Ectodermal cell (in vitro differentiated cells): ENCODE measurements at regions not wholly inside any gene's neighbourhood (a gene's known extent, or its start where the extent isn't known, plus 50 kb on each side); places are given as distances from the start of the nearest gene placed in this dataset.

Source experiments
- H3K27ac ChIP-seq: 2 replicates; pipeline ENCODE4 v1.7.0; 2013; ENCODE audit warnings: mild to moderate bottlenecking, low read depth, low read length; ENCODE audit not compliant: insufficient read depth, poor library complexity, severe bottlenecking
- H3K27me3 ChIP-seq: 2 replicates; pipeline ENCODE4 v1.7.0; 2013; ENCODE audit warnings: mild to moderate bottlenecking, low read length; ENCODE audit not compliant: insufficient read depth, control insufficient read depth, poor library complexity, severe bottlenecking
- H3K36me3 ChIP-seq: one replicate; pipeline ENCODE4 v1.7.0; 2013; ENCODE audit warnings: low read length; ENCODE audit not compliant: control insufficient read depth, insufficient read depth
- H3K4me1 ChIP-seq: one replicate; pipeline ENCODE4 v1.7.0; 2013; ENCODE audit warnings: low read length; ENCODE audit not compliant: control insufficient read depth, insufficient read depth
- H3K4me3 ChIP-seq: 2 replicates; pipeline ENCODE4 v1.7.0; 2013; ENCODE audit warnings: low read depth, low read length, control low read depth; ENCODE audit not compliant: insufficient read depth
- H3K9me3 ChIP-seq: 2 replicates; pipeline ENCODE4 v1.7.0; 2013; ENCODE audit warnings: mild to moderate bottlenecking, low read length, moderate library complexity; ENCODE audit not compliant: control insufficient read depth
- WGBS, 2 experiments: methylation state at CpG; one replicate each; pipeline ENCODE4 v1.1.7; 2013; ENCODE audit warnings: missing lambda C conversion rate in 2 of 2; 5-methylcytosine and 5-hydroxymethylcytosine counted together

DNA sequence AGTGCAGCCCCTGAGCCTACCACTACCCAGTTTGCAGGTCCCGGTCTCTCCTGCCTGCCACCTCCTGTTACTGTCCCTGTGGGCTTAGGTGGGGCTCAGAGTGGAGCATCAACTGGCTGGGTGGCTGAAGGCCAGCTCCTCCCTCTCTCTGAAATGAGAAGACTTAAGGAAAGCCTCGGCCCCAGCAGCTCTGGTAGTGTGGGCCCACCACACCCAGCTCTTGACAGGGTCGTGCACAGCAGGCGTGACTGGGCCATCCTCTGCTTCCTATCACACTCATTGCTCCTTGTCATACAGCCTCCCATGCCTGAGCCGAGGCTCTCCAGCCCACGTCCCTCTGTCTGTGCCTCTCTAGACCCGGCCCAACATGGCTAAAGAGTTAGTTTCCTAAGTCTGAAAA, 142.7 kb upstream of the LINGO1 start:
- Histone ChIP-seq H3K4me3 (no peak overlapping the region), H3K36me3 (no peaks in the 10 kb centered on the region), H3K27ac (no peak overlapping the region), H3K4me1 (no peaks in the 10 kb centered on the region), H3K27me3 (no peaks in the 10 kb centered on the region), H3K9me3 (no peaks in the 10 kb centered on the region)
- 86 to 88% methylated on average over 7 of the region's 7 CpGs for WGBS, 2 experiments

DNA sequence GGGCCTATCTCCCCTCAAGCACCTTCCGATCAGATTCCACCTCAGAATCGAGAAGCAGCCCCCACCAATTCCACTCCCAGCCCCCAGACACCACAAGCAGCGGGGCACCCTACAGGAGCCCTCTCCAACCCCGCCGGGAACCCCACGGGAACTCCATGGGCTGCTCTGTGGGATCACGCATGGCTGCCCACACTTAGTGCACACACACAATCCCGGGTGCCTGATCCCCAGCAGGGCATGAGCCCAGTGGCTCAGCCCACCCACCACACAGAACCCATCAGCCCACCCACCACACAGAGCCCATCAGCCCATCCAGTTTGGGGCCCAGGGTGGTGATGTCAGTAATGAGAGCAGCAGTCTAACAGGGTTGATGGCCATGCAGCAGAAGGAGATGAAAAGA, 141.6 kb upstream of the LINGO1 start:
- WGBS, 2 experiments = 93 to 94% methylated on average over 8 of the region's 8 CpGs
- H3K27ac ChIP-seq = no peak overlapping the region

DNA sequence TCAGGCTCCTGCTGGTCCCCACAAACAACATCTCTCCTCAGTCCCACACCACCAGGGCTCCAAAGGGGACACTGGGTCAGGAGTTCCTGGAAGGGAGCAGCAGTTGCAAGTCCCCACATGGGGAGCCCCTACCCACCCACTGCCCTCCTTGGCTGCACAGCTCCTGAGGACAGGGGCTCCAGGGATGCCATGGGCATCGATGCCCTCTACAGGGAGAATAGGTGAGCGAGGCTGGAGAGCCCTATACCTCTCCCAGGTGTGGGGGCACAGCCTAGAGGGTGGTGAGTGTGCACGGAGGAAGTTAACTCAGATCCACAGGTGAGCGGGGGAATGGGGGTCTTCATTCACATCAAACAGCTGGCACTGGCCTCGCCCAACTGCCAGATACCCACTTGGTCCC, 141.2 kb upstream of the LINGO1 start:
- H3K9me3 ChIP-seq = no peaks in the 10 kb centered on the region
- 86 to 93% methylated on average over 5 of the region's 5 CpGs for WGBS, 2 experiments
- no peaks in the 10 kb centered on the region for H3K27me3 ChIP-seq
- H3K36me3 ChIP-seq = no peaks in the 10 kb centered on the region
- H3K4me3 ChIP-seq = no peak overlapping the region
- H3K4me1 ChIP-seq = no peaks in the 10 kb centered on the region
- no peak overlapping the region for H3K27ac ChIP-seq

More for the DNA sequence above, 141.6 kb upstream of the LINGO1 start:
- no peaks in the 10 kb centered on the region for H3K9me3 ChIP-seq
- H3K36me3 ChIP-seq = no peaks in the 10 kb centered on the region
- no peaks in the 10 kb centered on the region for H3K4me1 ChIP-seq
- H3K4me3 ChIP-seq = no peak overlapping the region
- no peaks in the 10 kb centered on the region for H3K27me3 ChIP-seq

DNA sequence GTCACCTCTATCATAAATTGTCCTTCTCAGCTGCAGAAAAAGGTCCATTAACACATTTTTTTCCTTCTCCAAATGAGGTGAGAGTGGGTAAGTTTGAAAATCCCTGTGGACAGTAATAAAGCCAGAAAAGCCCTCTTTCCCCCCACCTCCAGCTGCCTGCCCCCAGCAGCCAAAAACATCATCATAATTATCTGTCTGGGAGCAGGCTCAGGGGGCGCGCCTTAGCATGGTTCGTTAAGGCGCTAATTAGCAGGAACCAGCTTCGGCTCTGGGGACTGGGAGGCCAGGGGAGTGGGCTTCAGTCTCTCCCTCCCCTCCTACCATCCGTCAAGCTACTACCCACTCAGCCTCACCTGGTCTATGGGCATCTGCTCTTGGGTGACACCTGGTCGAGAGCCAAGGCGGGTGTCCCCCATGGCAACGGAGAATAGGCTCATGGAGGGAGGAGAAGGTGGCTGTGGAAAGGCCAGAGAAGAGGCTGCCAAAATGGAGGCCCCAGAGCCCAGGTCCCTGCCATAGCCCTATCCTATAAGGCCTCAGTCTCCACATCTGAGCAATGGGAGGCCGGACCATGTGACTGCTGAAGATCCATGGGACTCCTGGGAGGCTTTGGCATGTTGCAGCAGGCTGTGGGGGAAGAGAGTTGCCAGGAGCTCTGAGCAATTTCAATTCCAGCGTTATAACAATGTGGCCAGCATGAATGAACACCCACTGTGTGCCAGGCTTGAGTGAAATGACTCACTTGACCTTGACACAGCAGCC, 140.1 kb upstream of the LINGO1 start:
- Histone ChIP-seq H3K9me3 (no peaks in the 10 kb centered on the region), H3K27me3 (no peaks in the 10 kb centered on the region), H3K4me1 (peaks cover 3% of the 10 kb centered on the region), H3K4me3 (no peak overlapping the region), H3K27ac (no peak overlapping the region), H3K36me3 (no peaks in the 10 kb centered on the region)
- WGBS, 2 experiments = 82 to 87% methylated on average over 11 of the region's 11 CpGs

DNA sequence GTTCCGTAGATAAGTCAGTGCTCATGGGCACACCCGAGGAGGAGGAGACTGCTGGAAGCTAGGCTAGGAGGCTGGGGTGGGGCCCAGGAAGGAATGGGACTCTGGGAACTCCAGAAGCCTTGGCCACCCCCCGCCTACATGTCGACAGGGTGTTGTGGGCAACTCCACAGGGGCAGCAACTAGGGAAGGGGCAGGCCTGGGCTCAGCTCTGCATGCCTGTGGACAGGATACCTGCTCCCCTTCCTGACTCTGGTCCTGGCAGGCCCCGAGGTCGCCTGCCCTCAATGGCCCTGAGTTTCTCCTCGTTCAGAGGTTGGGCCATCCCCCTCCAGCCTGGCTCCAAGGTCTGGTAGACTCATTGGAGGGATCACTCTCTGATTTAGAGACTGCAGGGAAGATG, 138.9 kb upstream of the LINGO1 start:
- H3K9me3 ChIP-seq = no peaks in the 10 kb centered on the region
- no peak overlapping the region for H3K27ac ChIP-seq
- no peaks in the 10 kb centered on the region for H3K36me3 ChIP-seq
- peaks cover 3% of the 10 kb centered on the region for H3K4me1 ChIP-seq
- 89 to 91% methylated on average over 7 of the region's 7 CpGs for WGBS, 2 experiments
- no peaks in the 10 kb centered on the region for H3K27me3 ChIP-seq
- no peak overlapping the region for H3K4me3 ChIP-seq

DNA sequence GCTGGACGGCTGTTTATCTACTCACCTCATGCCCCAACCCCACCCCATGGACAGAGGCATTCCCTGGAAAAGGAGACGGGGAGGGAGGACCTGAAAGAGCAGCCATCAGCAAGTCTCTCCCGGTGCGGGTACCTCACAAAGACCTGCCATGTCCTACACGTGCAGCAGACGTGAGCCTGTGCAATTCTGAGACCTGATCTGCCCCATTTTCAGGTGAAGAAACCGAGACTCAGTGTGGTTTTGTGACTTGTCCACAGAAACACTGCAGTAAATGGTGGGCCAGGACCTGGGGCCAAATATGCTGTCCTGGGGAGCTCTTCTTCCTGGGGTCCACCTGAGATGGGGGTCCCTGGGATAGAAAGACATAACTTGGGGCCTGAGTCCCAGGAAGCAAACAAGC, 137.0 kb upstream of the LINGO1 start:
- Histone ChIP-seq H3K4me3 (no peak overlapping the region), H3K36me3 (no peaks in the 10 kb centered on the region), H3K4me1 (peaks cover 3% of the 10 kb centered on the region), H3K27me3 (no peaks in the 10 kb centered on the region), H3K9me3 (no peaks in the 10 kb centered on the region), H3K27ac (no peak overlapping the region)
- 93 to 94% methylated on average over 7 of the region's 7 CpGs for WGBS, 2 experiments

DNA sequence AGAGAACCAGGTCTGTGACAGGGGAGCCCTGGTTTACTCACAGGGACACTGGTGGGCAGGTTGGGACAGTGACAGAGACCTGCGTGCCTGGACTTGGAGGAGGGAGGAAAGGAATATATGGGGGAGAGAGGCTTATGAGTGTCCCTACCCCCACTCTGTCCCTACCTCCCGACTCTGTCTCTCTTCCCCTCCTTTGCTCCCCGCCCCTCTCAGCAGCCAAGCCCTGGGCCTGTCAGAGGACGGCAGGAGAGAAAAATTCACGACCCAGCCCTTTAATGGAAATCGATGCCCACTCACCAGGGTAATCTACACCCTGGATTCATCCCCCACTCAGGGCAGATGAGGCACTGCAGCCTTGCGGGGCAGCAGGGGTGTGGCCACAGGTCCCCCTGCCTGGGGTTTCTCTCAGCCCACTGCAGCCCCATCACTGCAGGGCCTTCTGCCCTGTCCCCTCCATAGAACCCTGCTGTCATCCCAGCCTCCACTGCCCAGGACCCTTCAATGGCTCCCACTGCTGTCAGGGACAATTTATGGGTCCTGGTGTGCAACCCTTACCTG, 135.9 kb upstream of the LINGO1 start:
- H3K36me3 ChIP-seq = no peaks in the 10 kb centered on the region
- 59 to 62% methylated on average over 7 of the region's 7 CpGs for WGBS, 2 experiments
- H3K9me3 ChIP-seq = no peaks in the 10 kb centered on the region
- H3K27me3 ChIP-seq = no peaks in the 10 kb centered on the region
- H3K27ac ChIP-seq = no peak overlapping the region
- H3K4me3 ChIP-seq = no peak overlapping the region
- H3K4me1 ChIP-seq = peaks cover 5% of the 10 kb centered on the region

DNA sequence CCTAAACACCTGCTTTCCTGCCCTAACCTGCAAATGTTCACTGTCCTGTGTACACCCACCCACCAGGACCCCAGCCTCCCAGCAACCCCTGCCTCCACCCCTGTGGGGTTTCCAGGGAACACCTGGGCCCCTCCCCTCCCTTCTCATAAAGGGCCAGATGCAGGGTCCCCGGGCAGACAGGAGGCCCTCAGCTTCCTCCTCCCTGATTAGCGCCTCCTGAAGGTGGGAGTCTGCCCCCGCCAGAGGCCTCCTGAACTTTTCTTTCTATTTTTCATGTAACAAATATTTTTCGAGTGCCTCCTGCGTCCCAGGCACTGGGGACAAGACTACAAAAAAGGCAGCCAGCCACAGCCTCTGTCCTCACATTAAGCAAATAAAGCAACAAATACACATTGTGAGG, 135.4 kb upstream of the LINGO1 start:
- no peaks in the 10 kb centered on the region for H3K27me3 ChIP-seq
- no peaks in the 10 kb centered on the region for H3K36me3 ChIP-seq
- H3K27ac ChIP-seq = no peak overlapping the region
- WGBS, 2 experiments = 61 to 65% methylated on average over 5 of the region's 5 CpGs
- H3K9me3 ChIP-seq = no peaks in the 10 kb centered on the region
- peaks cover 8% of the 10 kb centered on the region for H3K4me1 ChIP-seq
- no peak overlapping the region for H3K4me3 ChIP-seq

DNA sequence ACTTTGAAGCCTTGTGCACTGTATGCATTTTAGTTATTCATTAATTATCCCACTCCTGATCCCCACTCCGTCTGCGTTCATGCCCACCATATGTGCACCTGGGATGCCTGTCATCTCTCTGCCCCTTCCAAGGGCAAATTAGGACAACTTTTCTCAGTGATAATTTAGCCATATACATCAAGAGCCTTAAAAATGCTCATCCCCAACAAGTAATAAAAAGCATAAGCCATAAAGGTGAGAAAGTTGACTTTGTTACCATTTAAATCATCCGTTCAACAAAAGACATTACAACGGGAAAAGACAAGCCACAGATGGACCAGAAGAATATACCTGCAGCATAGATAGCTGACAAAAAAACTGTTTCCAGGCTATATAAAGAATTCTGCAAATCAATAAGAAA, 131.4 kb upstream of the LINGO1 start:
- no peaks in the 10 kb centered on the region for H3K9me3 ChIP-seq
- H3K36me3 ChIP-seq = no peaks in the 10 kb centered on the region
- H3K27ac ChIP-seq = no peak overlapping the region
- WGBS, 2 experiments = 95% methylated on average over 4 of the region's 4 CpGs
- H3K27me3 ChIP-seq = no peaks in the 10 kb centered on the region
- H3K4me1 ChIP-seq = peaks cover 8% of the 10 kb centered on the region
- H3K4me3 ChIP-seq = no peak overlapping the region

DNA sequence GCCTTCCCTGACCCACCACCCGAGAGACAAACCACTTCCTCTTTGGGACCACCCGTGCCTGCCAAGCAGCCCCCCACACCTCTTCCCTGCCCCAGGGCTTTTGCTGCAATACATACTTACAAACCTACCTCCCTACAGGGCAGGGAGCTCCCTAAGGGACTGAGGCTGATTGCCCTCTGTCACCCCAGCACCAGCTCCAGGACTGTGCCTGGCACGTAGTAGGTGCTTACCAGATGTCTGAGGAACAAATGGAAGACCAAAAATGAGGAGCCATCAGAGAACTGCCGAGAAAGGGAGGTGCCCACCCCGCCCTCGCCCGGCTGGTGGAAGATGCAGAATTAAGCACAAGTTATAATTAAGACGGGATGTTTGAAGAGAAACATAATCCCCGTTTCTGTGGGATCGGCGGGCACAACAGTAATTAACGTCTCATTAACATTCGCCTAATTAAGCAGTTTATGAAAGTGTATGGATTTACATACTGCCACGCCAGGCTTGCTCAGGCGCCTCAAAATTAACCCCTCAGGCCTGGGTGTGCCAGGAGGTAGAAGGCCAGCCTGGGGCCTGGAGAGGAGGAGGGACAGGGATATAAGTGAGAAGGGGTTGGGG, 130.1 kb upstream of the LINGO1 start:
- Histone ChIP-seq H3K36me3 (no peaks in the 10 kb centered on the region), H3K9me3 (no peaks in the 10 kb centered on the region), H3K4me1 (peaks cover 5% of the 10 kb centered on the region), H3K27ac (no peak overlapping the region), H3K27me3 (no peaks in the 10 kb centered on the region), H3K4me3 (no peak overlapping the region)
- WGBS, 2 experiments = 90 to 91% methylated on average over 15 of the region's 15 CpGs
